HCT116 (cell line): ENCODE measurements at regions not wholly inside any gene's neighbourhood (a gene's known extent, or its start where the extent isn't known, plus 50 kb on each side); places are given as distances from the start of the nearest gene placed in this dataset.

Experiments used
- ATAC-seq: fragments of 200-7000 bp; cut with Tn5 transposase; 2 replicates; pipeline ENCODE4 v1.9.1; 2020; ENCODE audit warnings: mild to moderate bottlenecking, moderate library complexity
- BruUV-seq: library from RNA; stranded (reverse); fragments of 400-500 nt; replicated peaks from 2 replicates; lab custom pipeline; 2021; lab: Mats Ljungman, UMichigan
- CTCF ChIA-PET: fragments of 300-600 bp; sonication (Branson Sonifier 250); formaldehyde crosslinking; loops from one replicate; lab custom pipeline; 2021; ENCODE audit warnings: antibody characterized with exemption; lab: Charles Lee
- POLR2A ChIA-PET: fragments of 300-600, 350-600 bp; sonication (Branson Sonifier 250); formaldehyde crosslinking; loops from one replicate; lab custom pipeline; 2021; ENCODE audit warnings: antibody characterized with exemption; lab: Charles Lee
- RAD21 ChIA-PET, 2 experiments: fragments of 300-600 bp; sonication (Branson Sonifier 250); formaldehyde crosslinking; loops; one replicate each; lab custom pipeline; 2023; ENCODE audit warnings: low total read pairs in 2 of 2; ENCODE audit not compliant: uncharacterized antibody in 2 of 2, unreplicated experiment in 2 of 2, low non-redundant PET in 1 of 2; lab: Charles Lee
- DNase-seq: peaks from one replicate; pipeline ENCODE4 v3.0.0-alpha.2; 2010; ENCODE audit warnings: low read depth, low spot score
- H2AFZ ChIP-seq: fragments of 200-600 bp; shearing (Covaris generic), sonication (generic); 2 replicates; pipeline ENCODE4 v1.6.1; 2017; ENCODE audit warnings: low read depth, mixed run types, mixed read lengths, antibody characterized with exemption, low read length; ENCODE audit not compliant: poor library complexity, severe bottlenecking
- H3K27ac ChIP-seq: 2 replicates; pipeline ENCODE4 v1.5.1; 2012; ENCODE audit warnings: low read depth, low read length
- H3K27me3 ChIP-seq: fragments of 200-600 bp; sonication (generic); 2 replicates; pipeline ENCODE4 v1.6.1; 2016; ENCODE audit warnings: mixed run types, low read length, mixed read lengths; ENCODE audit not compliant: insufficient read depth
- H3K36me3 ChIP-seq, 2 experiments: fragments of 200-500 bp in 1 of 2; fragments of 200-600 bp in 1 of 2; sonication (Bioruptor generic) in 1 of 2; sonication (generic) in 1 of 2; 2 replicates each; pipeline versions ENCODE4 v1.5.1 to v1.6.1; 2014 to 2016; ENCODE audit warnings: low read length in 2 of 2, inconsistent platforms in 1 of 2, mixed read lengths in 1 of 2, mixed run types in 1 of 2; ENCODE audit not compliant: insufficient read depth in 2 of 2, control insufficient read depth in 1 of 2
- H3K4me1 ChIP-seq, 2 experiments: fragments of 200-600 bp in 1 of 2; sonication (generic) in 1 of 2; 2 replicates each; pipeline versions ENCODE4 v1.5.1 to v1.6.1; 2012 to 2017; ENCODE audit warnings: low read length in 2 of 2, inconsistent platforms in 1 of 2, mild to moderate bottlenecking in 1 of 2, mixed read lengths in 1 of 2, mixed run types in 1 of 2, moderate library complexity in 1 of 2; ENCODE audit not compliant: insufficient read depth in 2 of 2, control insufficient read depth in 1 of 2
- H3K4me2 ChIP-seq: fragments of 200-600 bp; sonication (generic); 2 replicates; pipeline ENCODE4 v1.6.1; 2017; ENCODE audit warnings: mixed run types, low read length, mixed read lengths
- H3K4me3 ChIP-seq, 2 experiments: fragments of 200-600 bp in 1 of 2; sonication (generic) in 1 of 2; replicated peaks in 1 of 2; 2 replicates each; pipeline ENCODE4 v1.5.1; 2011 to 2016; ENCODE audit warnings: low read length in 2 of 2, control low read depth in 1 of 2, low read depth in 1 of 2, mild to moderate bottlenecking in 1 of 2, mixed read lengths in 1 of 2, mixed run types in 1 of 2
- H3K79me2 ChIP-seq: fragments of 200-600 bp; sonication (generic); 2 replicates; pipeline ENCODE4 v1.6.1; 2017; ENCODE audit warnings: mild to moderate bottlenecking, mixed run types, low read length, moderate library complexity, mixed read lengths; ENCODE audit not compliant: insufficient read depth
- H3K9ac ChIP-seq: fragments of 200-600 bp; sonication (generic); 2 replicates; pipeline ENCODE4 v1.6.1; 2016; ENCODE audit warnings: low read length, mixed read lengths
- H3K9me2 ChIP-seq: fragments of 200-600 bp; sonication (generic), shearing (Covaris generic); 2 replicates; pipeline ENCODE4 v1.6.1; 2017; ENCODE audit warnings: mixed run types, mild to moderate bottlenecking, moderate library complexity; ENCODE audit not compliant: insufficient read depth
- H3K9me3 ChIP-seq, 2 experiments: fragments of 200-500 bp in 1 of 2; fragments of 200-600 bp in 1 of 2; sonication (Bioruptor generic) in 1 of 2; sonication (generic) in 1 of 2; 2 replicates each; pipeline ENCODE4 v1.6.1; 2014 to 2017; ENCODE audit warnings: low read length in 2 of 2, mixed read lengths in 2 of 2, inconsistent platforms in 1 of 2, low read depth in 1 of 2, mild to moderate bottlenecking in 1 of 2, mixed run types in 1 of 2, moderate library complexity in 1 of 2; ENCODE audit not compliant: control insufficient read depth in 1 of 2, insufficient read depth in 1 of 2
- H4K20me1 ChIP-seq: fragments of 200-600 bp; sonication (generic), shearing (Covaris generic); 2 replicates; pipeline ENCODE4 v1.6.1; 2017; ENCODE audit warnings: mixed run types, mild to moderate bottlenecking, moderate library complexity; ENCODE audit not compliant: insufficient read depth
- CEBPB ChIP-seq: IDR thresholded peaks from 2 replicates; pipeline ENCODE4 v1.6.1; 2012; ENCODE audit warnings: low read depth
- ELF1 ChIP-seq: IDR thresholded peaks from 2 replicates; pipeline ENCODE4 v1.6.1; 2012; ENCODE audit warnings: low read depth, borderline replicate concordance
- FOSL1 ChIP-seq: IDR thresholded peaks from 2 replicates; pipeline ENCODE4 v1.6.1; 2012; ENCODE audit warnings: low read depth
- POLR2AphosphoS5 ChIP-seq: IDR thresholded peaks from 2 replicates; pipeline ENCODE4 v1.6.1; 2011; ENCODE audit warnings: mild to moderate bottlenecking, low read depth, low read length, moderate library complexity
- TCF7L2 ChIP-seq: IDR thresholded peaks from 2 replicates; pipeline ENCODE4 v1.7.0; 2011; ENCODE audit warnings: borderline replicate concordance, inconsistent platforms; ENCODE audit not compliant: insufficient read depth, insufficient read length; ENCODE audit errors: extremely low read depth
- ZBTB33 ChIP-seq: IDR thresholded peaks from 2 replicates; pipeline ENCODE4 v1.6.1; 2011; ENCODE audit warnings: mild to moderate bottlenecking, low read length, moderate library complexity; ENCODE audit not compliant: insufficient replicate concordance; ENCODE audit errors: extremely low read depth
- intact Hi-C: fragments of 100-400 bp; cut with micrococcal nuclease; formaldehyde crosslinking; loops from 2 replicates; pipeline ENCODE4 v1.10.0; 2022
- TF ChIP-seq, protein P1 (sequence below): IDR thresholded peaks from 2 replicates; pipeline ENCODE4 v1.6.1; 2012; ENCODE audit warnings: low read depth
- TF ChIP-seq, protein P2 (sequence below): IDR thresholded peaks from 2 replicates; pipeline ENCODE4 v1.6.1; 2012
- TF ChIP-seq, protein P3 (sequence below), 3 experiments: fragments of 200-600 bp in 1 of 3; sonication (generic) in 1 of 3; IDR thresholded peaks in 2 of 3; conservative IDR thresholded peaks in 1 of 3; 2 replicates each; pipeline ENCODE4 v1.5.1; 2012 to 2017; ENCODE audit warnings: low read depth in 2 of 3, low read length in 2 of 3, antibody characterized with exemption in 1 of 3, borderline replicate concordance in 1 of 3, control low read depth in 1 of 3, mild to moderate bottlenecking in 1 of 3, mixed read lengths in 1 of 3, mixed run types in 1 of 3, moderate library complexity in 1 of 3; ENCODE audit not compliant: insufficient read depth in 1 of 3

- Histone ChIP-seq H2AFZ (no peak overlapping the region), H3K27ac (no peak overlapping the region), H3K79me2 (no peaks in the 10 kb centered on the region), H4K20me1 (no peaks in the 10 kb centered on the region), H3K9me2 (no peaks in the 10 kb centered on the region), H3K4me1 (no peaks in the 10 kb centered on the region), H3K4me2 (no peak overlapping the region), H3K27me3 (peaks cover 22% of the 10 kb centered on the region), H3K9ac (no peak overlapping the region), H3K36me3 (no peaks in the 10 kb centered on the region), H3K4me3 (no peak overlapping the region), H3K9me3 (no peaks in the 10 kb centered on the region)
- DNase-seq (no peak), ATAC-seq (no peak)
- RAD21 ChIA-PET: no interaction called here
- BruUV-seq: no TSS peak
- POLR2A ChIA-PET: no interaction called here
- CTCF ChIA-PET: no interaction called here
- intact Hi-C loops: no loop called here
- TF ChIP-seq ELF1: no peak
- TF ChIP-seq, protein P1, sequence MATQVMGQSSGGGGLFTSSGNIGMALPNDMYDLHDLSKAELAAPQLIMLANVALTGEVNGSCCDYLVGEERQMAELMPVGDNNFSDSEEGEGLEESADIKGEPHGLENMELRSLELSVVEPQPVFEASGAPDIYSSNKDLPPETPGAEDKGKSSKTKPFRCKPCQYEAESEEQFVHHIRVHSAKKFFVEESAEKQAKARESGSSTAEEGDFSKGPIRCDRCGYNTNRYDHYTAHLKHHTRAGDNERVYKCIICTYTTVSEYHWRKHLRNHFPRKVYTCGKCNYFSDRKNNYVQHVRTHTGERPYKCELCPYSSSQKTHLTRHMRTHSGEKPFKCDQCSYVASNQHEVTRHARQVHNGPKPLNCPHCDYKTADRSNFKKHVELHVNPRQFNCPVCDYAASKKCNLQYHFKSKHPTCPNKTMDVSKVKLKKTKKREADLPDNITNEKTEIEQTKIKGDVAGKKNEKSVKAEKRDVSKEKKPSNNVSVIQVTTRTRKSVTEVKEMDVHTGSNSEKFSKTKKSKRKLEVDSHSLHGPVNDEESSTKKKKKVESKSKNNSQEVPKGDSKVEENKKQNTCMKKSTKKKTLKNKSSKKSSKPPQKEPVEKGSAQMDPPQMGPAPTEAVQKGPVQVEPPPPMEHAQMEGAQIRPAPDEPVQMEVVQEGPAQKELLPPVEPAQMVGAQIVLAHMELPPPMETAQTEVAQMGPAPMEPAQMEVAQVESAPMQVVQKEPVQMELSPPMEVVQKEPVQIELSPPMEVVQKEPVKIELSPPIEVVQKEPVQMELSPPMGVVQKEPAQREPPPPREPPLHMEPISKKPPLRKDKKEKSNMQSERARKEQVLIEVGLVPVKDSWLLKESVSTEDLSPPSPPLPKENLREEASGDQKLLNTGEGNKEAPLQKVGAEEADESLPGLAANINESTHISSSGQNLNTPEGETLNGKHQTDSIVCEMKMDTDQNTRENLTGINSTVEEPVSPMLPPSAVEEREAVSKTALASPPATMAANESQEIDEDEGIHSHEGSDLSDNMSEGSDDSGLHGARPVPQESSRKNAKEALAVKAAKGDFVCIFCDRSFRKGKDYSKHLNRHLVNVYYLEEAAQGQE: no peak
- TF ChIP-seq FOSL1: no peak
- TF ChIP-seq, protein P2, sequence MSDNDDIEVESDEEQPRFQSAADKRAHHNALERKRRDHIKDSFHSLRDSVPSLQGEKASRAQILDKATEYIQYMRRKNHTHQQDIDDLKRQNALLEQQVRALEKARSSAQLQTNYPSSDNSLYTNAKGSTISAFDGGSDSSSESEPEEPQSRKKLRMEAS: no peak
- no peak for TF ChIP-seq TCF7L2
- TF ChIP-seq, protein P3, sequence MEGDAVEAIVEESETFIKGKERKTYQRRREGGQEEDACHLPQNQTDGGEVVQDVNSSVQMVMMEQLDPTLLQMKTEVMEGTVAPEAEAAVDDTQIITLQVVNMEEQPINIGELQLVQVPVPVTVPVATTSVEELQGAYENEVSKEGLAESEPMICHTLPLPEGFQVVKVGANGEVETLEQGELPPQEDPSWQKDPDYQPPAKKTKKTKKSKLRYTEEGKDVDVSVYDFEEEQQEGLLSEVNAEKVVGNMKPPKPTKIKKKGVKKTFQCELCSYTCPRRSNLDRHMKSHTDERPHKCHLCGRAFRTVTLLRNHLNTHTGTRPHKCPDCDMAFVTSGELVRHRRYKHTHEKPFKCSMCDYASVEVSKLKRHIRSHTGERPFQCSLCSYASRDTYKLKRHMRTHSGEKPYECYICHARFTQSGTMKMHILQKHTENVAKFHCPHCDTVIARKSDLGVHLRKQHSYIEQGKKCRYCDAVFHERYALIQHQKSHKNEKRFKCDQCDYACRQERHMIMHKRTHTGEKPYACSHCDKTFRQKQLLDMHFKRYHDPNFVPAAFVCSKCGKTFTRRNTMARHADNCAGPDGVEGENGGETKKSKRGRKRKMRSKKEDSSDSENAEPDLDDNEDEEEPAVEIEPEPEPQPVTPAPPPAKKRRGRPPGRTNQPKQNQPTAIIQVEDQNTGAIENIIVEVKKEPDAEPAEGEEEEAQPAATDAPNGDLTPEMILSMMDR (IDR thresholded peaks at IDR 0.05 in 2 of 3, conservative IDR thresholded peaks at IDR 0.05 in 1 of 3; ENCODE audit: borderline replicate concordance in 1 of 3, insufficient read depth in 1 of 3, low read depth in 2 of 3, low read length in 2 of 3): no peak
- no peak for TF ChIP-seq ZBTB33
- no peak for TF ChIP-seq CEBPB
- TF ChIP-seq POLR2AphosphoS5: no peak
Measured at GRCh38 chr9:86865952-86866351, 81.4 kb downstream of the GAS1 start.
